Sigmoid colon (tissue), 6 donors: ENCODE measurements at regions not wholly inside any gene's neighbourhood (a gene's known extent, or its start where the extent isn't known, plus 50 kb on each side); places are given as distances from the start of the nearest gene placed in this dataset.

ENCODE experiments used
- DNase-seq: peaks from one replicate; pipeline ENCODE4 v3.0.0-alpha.2; 2019
- H3K27ac ChIP-seq, 4 donors: fragments of 200-600 bp; sonication (generic); one replicate each; pipeline ENCODE4 v1.5.1; 2016 to 2019; ENCODE audit warnings: mild to moderate bottlenecking in 1 of 4
- H3K27me3 ChIP-seq, 3 donors: fragments of 200-600 bp; sonication (generic); one replicate each; pipeline ENCODE4 v1.5.1; 2019; ENCODE audit warnings: mild to moderate bottlenecking in 1 of 3
- H3K36me3 ChIP-seq, 4 donors: fragments of 200-600 bp; sonication (generic); one replicate each; pipeline ENCODE4 v1.5.1; 2016 to 2019
- H3K4me1 ChIP-seq, 4 donors: fragments of 200-600 bp; sonication (generic); one replicate each; pipeline ENCODE4 v1.5.1; 2017 to 2019
- H3K4me3 ChIP-seq, 4 donors: fragments of 200-600 bp; sonication (generic); one replicate each; pipeline ENCODE4 v1.5.1; 2017 to 2019; ENCODE audit warnings: mild to moderate bottlenecking in 2 of 4, moderate library complexity in 1 of 4
- H3K9me3 ChIP-seq, 4 donors: fragments of 200-600 bp in 3 of 4; sonication (generic) in 3 of 4; one replicate each; pipeline versions ENCODE4 v1.5.1 to v1.6.1; 2013 to 2019
- EP300 ChIP-seq, 4 donors: sonication (generic); formaldehyde crosslinking; IDR thresholded peaks; one replicate each; pipeline ENCODE4 v1.6.1; 2017; ENCODE audit warnings: antibody characterized with exemption in 4 of 4
- POLR2A ChIP-seq, 2 donors: fragments of 450-650 bp; IDR thresholded peaks; one replicate each; pipeline ENCODE4 v1.6.1; 2016; ENCODE audit warnings: antibody characterized with exemption in 2 of 2, mild to moderate bottlenecking in 2 of 2, moderate library complexity in 2 of 2
- POLR2AphosphoS5 ChIP-seq, 4 donors: sonication (generic); formaldehyde crosslinking; IDR thresholded peaks; one replicate each; pipeline ENCODE4 v1.6.1; 2017; ENCODE audit warnings: antibody characterized with exemption in 4 of 4
- WGBS, 2 donors: extraction: QIAGEN DNeasy Blood & Tissue Kit; methylation state at CpG; one replicate each; pipeline ENCODE4 v1.1.7; 2013; 5-methylcytosine and 5-hydroxymethylcytosine counted together
- intact Hi-C: fragments of 100-400 bp; cut with DNase I; formaldehyde crosslinking; loops from one replicate; pipeline ENCODE4 v1.15.1; 2023
- TF ChIP-seq, protein P1 (sequence below), 4 experiments: fragments of 450-650 bp in 3 of 4; fragments of 200-600 bp in 1 of 4; IDR thresholded peaks; one replicate each; pipeline ENCODE4 v1.5.1; 2016 to 2019; ENCODE audit warnings: antibody characterized with exemption in 4 of 4, mild to moderate bottlenecking in 3 of 4, moderate library complexity in 2 of 4
- donor health status: healthy with polysubstance abuse.
- donor health status: healthy.

DNA sequence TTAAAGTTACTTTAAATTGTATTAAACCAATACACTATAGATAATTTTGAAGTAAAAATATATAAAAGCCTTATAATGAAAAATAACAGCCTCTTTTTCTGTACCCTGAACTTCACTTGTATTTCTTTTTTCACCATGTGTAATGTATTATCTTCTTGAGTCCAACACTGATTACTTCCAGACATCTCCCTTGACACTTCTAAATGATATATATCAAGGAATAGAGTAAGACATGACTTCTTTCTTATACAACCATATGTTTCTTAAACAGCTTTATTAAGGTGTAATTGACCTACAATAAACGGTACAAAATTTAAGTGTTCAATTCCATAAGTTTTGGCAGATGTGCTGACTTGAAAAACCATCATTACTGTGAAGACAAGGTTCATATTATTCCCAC lies 531.9 kb downstream of the OLFM4 start:
- no peaks in the 10 kb centered on the region for H3K9me3 ChIP-seq
- H3K27me3 ChIP-seq, result no peaks in the 10 kb centered on the region
- H3K27ac ChIP-seq, result no peak overlapping the region
- 63 to 64% methylated on average over 1 of the region's 1 CpG for WGBS, 2 donors
- TF ChIP-seq, protein P1, sequence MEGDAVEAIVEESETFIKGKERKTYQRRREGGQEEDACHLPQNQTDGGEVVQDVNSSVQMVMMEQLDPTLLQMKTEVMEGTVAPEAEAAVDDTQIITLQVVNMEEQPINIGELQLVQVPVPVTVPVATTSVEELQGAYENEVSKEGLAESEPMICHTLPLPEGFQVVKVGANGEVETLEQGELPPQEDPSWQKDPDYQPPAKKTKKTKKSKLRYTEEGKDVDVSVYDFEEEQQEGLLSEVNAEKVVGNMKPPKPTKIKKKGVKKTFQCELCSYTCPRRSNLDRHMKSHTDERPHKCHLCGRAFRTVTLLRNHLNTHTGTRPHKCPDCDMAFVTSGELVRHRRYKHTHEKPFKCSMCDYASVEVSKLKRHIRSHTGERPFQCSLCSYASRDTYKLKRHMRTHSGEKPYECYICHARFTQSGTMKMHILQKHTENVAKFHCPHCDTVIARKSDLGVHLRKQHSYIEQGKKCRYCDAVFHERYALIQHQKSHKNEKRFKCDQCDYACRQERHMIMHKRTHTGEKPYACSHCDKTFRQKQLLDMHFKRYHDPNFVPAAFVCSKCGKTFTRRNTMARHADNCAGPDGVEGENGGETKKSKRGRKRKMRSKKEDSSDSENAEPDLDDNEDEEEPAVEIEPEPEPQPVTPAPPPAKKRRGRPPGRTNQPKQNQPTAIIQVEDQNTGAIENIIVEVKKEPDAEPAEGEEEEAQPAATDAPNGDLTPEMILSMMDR (IDR thresholded peaks at IDR 0.05), result no peak
- intact Hi-C loops, result no loop called here
- DNase-seq, result no peak
- no peak overlapping the region for H3K4me3 ChIP-seq
- H3K36me3 ChIP-seq, result no peaks in the 10 kb centered on the region
- H3K4me1 ChIP-seq, result no peaks in the 10 kb centered on the region

DNA sequence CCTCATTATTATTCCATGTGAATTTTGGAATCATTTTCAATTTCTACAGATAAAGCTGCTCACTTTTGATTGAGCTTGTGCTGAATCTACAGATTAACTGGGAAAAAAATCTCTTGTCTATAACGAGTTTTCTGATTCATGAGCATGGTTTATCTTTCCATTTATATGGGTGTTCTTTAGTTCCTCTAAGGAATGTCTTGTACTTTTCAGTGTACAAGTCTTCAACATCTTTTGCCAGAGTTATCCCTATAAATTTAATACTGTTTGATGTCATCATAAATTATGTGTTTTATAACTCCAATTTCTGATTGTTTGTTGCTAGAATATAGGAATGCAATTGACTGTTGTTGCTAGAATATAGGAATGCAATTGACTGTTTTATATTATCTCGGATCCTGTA lies 533.8 kb downstream of the OLFM4 start:
- no peaks in the 10 kb centered on the region for H3K4me1 ChIP-seq
- DNase-seq, result no peak
- no peaks in the 10 kb centered on the region for H3K27me3 ChIP-seq
- H3K4me3 ChIP-seq, result no peak overlapping the region
- H3K27ac ChIP-seq, result no peak overlapping the region
- TF ChIP-seq EP300 (IDR thresholded peaks at IDR 0.05), result no peak
- no peak for TF ChIP-seq POLR2A (IDR thresholded peaks at IDR 0.05)
- TF ChIP-seq, protein P1 (IDR thresholded peaks at IDR 0.05), result no peak
- TF ChIP-seq POLR2AphosphoS5 (IDR thresholded peaks at IDR 0.05), result no peak
- H3K36me3 ChIP-seq, result no peaks in the 10 kb centered on the region
- intact Hi-C loops, result no loop called here
- H3K9me3 ChIP-seq, result no peaks in the 10 kb centered on the region
- WGBS, 2 donors, result 64 to 81% methylated on average over 2 of the region's 2 CpGs

DNA sequence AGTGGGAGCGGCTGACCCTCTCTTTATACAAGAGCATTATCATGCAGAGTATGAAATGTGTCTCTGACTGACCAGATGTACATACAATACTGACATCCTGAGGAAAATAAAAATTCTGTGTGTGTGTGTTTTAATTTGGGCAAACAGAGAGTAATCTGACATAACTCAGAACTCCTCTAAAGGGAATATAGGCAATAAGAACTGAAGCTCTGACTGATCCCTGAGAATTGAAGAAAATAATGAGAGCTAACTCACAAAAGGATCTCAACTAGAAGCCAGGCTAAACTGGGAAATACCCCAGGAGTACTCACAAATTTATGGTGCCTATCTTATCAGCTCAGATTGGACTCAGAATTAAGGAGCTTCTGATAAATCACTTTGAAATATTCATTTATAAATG lies 539.9 kb downstream of the OLFM4 start:
- DNase-seq, result no peak
- intact Hi-C loops, result no loop called here
- Histone ChIP-seq H3K4me1 (no peaks in the 10 kb centered on the region), H3K4me3 (no peak overlapping the region), H3K27me3 (no peaks in the 10 kb centered on the region), H3K9me3 (no peaks in the 10 kb centered on the region), H3K27ac (no peak overlapping the region), H3K36me3 (no peaks in the 10 kb centered on the region)
- TF ChIP-seq EP300 (IDR thresholded peaks at IDR 0.05) (no peak), POLR2AphosphoS5 (IDR thresholded peaks at IDR 0.05) (no peak), POLR2A (IDR thresholded peaks at IDR 0.05) (no peak)
- TF ChIP-seq, protein P1 (IDR thresholded peaks at IDR 0.05), result no peak
- WGBS, 2 donors, result 82 to 84% methylated on average over 1 of the region's 1 CpG

DNA sequence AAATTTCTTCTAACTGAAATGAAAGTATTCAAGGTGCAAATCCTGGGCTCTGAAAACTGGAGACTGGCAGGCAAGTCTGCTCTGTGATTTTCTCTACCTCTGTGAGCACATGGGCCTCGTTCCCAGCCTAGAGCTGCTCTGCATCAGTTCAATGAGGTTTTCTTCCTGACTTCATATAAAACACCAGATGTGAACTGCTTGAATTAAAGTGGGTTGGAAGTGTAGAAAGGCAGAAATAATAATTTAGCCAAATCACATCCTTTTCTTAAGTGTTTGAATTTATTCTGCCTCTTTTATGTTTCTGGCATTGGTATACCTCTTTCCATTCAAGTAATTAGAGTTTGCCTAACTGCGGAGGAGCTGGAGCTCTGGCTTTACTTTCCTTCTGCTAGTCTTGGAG lies 540.8 kb downstream of the OLFM4 start:
- no peaks in the 10 kb centered on the region for H3K27me3 ChIP-seq
- no peak overlapping the region for H3K4me3 ChIP-seq
- no peak for DNase-seq
- no peak overlapping the region for H3K27ac ChIP-seq
- no peaks in the 10 kb centered on the region for H3K36me3 ChIP-seq
- 56 to 61% methylated on average over 2 of the region's 2 CpGs for WGBS, 2 donors
- intact Hi-C loops, result no loop called here
- TF ChIP-seq, protein P1 (IDR thresholded peaks at IDR 0.05), result no peak
- no peak for TF ChIP-seq POLR2A (IDR thresholded peaks at IDR 0.05)
- TF ChIP-seq POLR2AphosphoS5 (IDR thresholded peaks at IDR 0.05), result no peak
- no peak for TF ChIP-seq EP300 (IDR thresholded peaks at IDR 0.05)
- H3K4me1 ChIP-seq, result no peaks in the 10 kb centered on the region
- H3K9me3 ChIP-seq, result no peaks in the 10 kb centered on the region

GRCh38 chr13:53601113-53601512 lies 572.5 kb downstream of the OLFM4 start:
- Histone ChIP-seq H3K27me3 (no peaks in the 10 kb centered on the region), H3K27ac (no peak overlapping the region), H3K4me1 (no peaks in the 10 kb centered on the region), H3K36me3 (no peaks in the 10 kb centered on the region), H3K4me3 (no peak overlapping the region), H3K9me3 (peaks cover 0 to 2% (median 0%) of the 10 kb centered on the region in 4 donors)
- DNase-seq, result no peak
- TF ChIP-seq POLR2AphosphoS5 (IDR thresholded peaks at IDR 0.05) (no peak), EP300 (IDR thresholded peaks at IDR 0.05) (no peak), POLR2A (IDR thresholded peaks at IDR 0.05) (no peak)
- TF ChIP-seq, protein P1 (IDR thresholded peaks at IDR 0.05), result no peak
- intact Hi-C loops, result no loop called here
- 51 to 53% methylated on average over 5 of the region's 5 CpGs for WGBS, 2 donors
